Ectodermal cell (in vitro differentiated cells): ENCODE measurements at regions not wholly inside any gene's neighbourhood (a gene's known extent, or its start where the extent isn't known, plus 50 kb on each side); places are given as distances from the start of the nearest gene placed in this dataset.
"Not testable (repeated sequence)": the region's sequence is repeated elsewhere in the genome, so short reads cannot be mapped to it uniquely, and the experiment has no call there.

Experiments used
- H3K27ac ChIP-seq: 2 replicates; pipeline ENCODE4 v1.7.0; 2013; ENCODE audit warnings: mild to moderate bottlenecking, low read depth, low read length; ENCODE audit not compliant: insufficient read depth, poor library complexity, severe bottlenecking
- H3K27me3 ChIP-seq: 2 replicates; pipeline ENCODE4 v1.7.0; 2013; ENCODE audit warnings: mild to moderate bottlenecking, low read length; ENCODE audit not compliant: insufficient read depth, control insufficient read depth, poor library complexity, severe bottlenecking
- H3K36me3 ChIP-seq: one replicate; pipeline ENCODE4 v1.7.0; 2013; ENCODE audit warnings: low read length; ENCODE audit not compliant: control insufficient read depth, insufficient read depth
- H3K4me1 ChIP-seq: one replicate; pipeline ENCODE4 v1.7.0; 2013; ENCODE audit warnings: low read length; ENCODE audit not compliant: control insufficient read depth, insufficient read depth
- H3K4me3 ChIP-seq: 2 replicates; pipeline ENCODE4 v1.7.0; 2013; ENCODE audit warnings: low read depth, low read length, control low read depth; ENCODE audit not compliant: insufficient read depth
- H3K9me3 ChIP-seq: 2 replicates; pipeline ENCODE4 v1.7.0; 2013; ENCODE audit warnings: mild to moderate bottlenecking, low read length, moderate library complexity; ENCODE audit not compliant: control insufficient read depth
- WGBS, 2 experiments: methylation state at CpG; one replicate each; pipeline ENCODE4 v1.1.7; 2013; ENCODE audit warnings: missing lambda C conversion rate in 2 of 2; 5-methylcytosine and 5-hydroxymethylcytosine counted together

DNA sequence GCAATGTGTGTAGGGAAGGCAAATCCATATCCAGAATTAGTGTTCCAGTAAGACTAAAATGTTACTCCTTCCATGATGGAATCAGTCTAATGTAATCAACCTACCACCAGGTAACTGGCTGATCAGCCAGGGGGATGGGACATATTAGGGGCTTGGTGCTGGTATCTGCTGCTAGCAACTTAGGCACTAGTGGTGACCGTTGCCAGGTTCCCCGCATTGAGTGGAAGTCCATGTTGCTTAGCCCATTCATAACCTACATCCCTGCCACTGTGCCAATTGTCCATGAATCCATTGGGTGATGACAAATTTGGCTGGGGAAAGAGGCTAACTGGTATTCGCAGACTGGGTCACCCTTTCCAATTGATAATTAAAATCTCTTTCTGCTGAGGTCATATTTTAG, 212.2 kb upstream of the ROBO1 start:
- WGBS, 2 experiments: 93% methylated on average over 3 of the region's 3 CpGs
- Histone ChIP-seq H3K9me3 (no peaks in the 10 kb centered on the region), H3K4me3 (no peak overlapping the region), H3K27me3 (no peaks in the 10 kb centered on the region), H3K36me3 (no peaks in the 10 kb centered on the region), H3K4me1 (no peaks in the 10 kb centered on the region), H3K27ac (no peak overlapping the region)

DNA sequence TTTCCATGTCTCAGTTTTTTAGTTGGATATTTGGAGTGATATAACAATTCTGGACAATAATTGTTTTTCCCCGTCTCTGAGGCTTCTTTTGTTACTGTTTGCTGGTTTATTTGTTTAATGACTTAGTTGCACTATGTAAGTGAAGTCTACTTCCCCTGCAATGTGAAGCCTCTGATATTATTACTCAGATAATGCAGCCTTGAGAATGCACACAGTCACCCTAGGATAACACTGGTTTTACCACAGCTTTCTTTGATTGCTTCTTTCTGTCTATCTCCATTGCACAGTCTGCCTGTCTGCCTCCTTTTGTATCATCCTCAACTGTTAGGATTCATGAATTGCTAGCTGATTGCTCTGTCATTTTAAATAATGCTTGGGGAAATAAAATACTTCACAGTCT, 208.7 kb upstream of the ROBO1 start:
- H3K27ac ChIP-seq: no peak overlapping the region
- H3K4me3 ChIP-seq: no peak overlapping the region
- WGBS, 2 experiments: 92 to 100% methylated on average over 1 of the region's 1 CpG
- no peaks in the 10 kb centered on the region for H3K4me1 ChIP-seq
- H3K27me3 ChIP-seq: no peaks in the 10 kb centered on the region
- H3K36me3 ChIP-seq: no peaks in the 10 kb centered on the region
- H3K9me3 ChIP-seq: no peaks in the 10 kb centered on the region

DNA sequence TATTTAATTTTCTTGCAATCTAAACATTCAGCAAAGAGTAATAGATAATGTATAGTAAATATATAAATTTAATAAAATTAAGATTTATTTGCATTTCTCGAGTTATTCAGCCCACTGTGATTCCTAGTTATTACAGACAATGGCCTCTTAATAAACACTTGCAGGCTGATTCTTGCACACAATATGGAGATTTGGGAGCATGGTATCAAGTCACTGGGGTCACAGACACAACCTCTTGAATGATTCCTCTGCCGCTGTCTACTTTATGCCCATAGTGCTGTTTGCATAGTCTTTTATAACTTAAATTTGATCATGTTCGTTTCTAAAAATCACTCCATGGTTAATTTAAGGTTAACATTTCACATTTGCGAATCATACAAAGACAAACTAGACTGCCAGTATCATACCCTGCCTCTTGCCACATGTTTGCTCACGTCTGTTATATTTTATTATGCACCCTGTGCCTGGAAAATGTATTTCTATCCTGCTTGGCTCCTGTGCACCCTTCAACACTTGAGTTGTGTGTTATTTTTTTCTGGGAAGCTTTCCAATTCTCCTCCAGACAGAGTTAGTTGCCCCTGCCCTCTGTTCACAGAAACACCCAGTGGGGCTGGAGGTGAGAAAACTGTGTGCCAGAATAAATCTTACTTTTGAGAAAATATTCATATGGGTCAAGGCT, 206.3 kb upstream of the ROBO1 start:
- 90 to 96% methylated on average over 5 of the region's 5 CpGs for WGBS, 2 experiments

DNA sequence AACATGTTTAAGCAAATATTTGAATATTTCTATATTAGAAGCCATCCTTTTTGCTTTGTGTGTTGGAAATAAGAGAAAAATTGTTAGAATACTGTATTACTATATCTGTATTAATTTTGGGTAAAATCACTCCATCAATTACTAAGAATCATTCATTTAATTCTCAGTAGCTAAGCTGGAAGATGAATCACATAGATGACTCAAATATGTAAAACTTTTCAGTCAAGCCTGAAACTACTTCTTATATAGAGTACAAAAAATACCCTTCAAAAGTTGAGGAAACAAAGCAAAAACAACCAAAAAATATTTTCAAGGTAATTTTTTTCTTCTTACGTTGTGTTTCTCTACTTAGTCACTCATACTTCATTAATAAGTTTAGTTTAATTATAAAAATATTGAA, 205.7 kb upstream of the ROBO1 start:
- H3K36me3 ChIP-seq: no peaks in the 10 kb centered on the region
- no CpG with 5 or more reads among the region's 1 CpG for WGBS, 2 experiments
- H3K27me3 ChIP-seq: no peaks in the 10 kb centered on the region
- no peaks in the 10 kb centered on the region for H3K9me3 ChIP-seq
- H3K4me3 ChIP-seq: no peak overlapping the region
- H3K27ac ChIP-seq: no peak overlapping the region
- H3K4me1 ChIP-seq: no peaks in the 10 kb centered on the region

More for the DNA sequence above, 206.3 kb upstream of the ROBO1 start:
- no peaks in the 10 kb centered on the region for H3K36me3 ChIP-seq
- H3K27ac ChIP-seq: no peak overlapping the region
- H3K4me1 ChIP-seq: no peaks in the 10 kb centered on the region
- no peaks in the 10 kb centered on the region for H3K27me3 ChIP-seq
- no peaks in the 10 kb centered on the region for H3K9me3 ChIP-seq
- no peak overlapping the region for H3K4me3 ChIP-seq

DNA sequence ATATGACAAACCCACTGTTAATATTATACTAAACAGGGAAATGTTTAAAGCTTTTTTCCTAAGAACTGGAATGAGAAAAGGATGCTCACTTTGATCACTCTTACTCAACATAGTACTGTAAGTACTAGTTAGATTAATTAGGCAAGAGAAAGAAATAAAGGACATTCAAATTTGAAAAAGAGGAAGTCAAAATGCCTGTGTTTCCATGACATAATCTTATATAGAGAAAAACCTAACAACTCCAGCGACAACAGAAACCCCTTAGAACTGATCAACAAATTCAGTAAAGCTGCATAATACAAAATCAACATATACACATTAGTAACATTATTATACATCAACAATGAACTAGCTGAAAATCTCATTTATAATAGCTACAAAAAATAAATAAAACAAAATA, 200.6 kb upstream of the ROBO1 start:
- Histone ChIP-seq H3K27me3 (no peaks in the 10 kb centered on the region), H3K27ac (no peak overlapping the region), H3K4me1 (no peaks in the 10 kb centered on the region), H3K9me3 (no peaks in the 10 kb centered on the region), H3K4me3 (no peak overlapping the region), H3K36me3 (no peaks in the 10 kb centered on the region)
- 80 to 100% methylated on average over 1 of the region's 1 CpG for WGBS, 2 experiments

DNA sequence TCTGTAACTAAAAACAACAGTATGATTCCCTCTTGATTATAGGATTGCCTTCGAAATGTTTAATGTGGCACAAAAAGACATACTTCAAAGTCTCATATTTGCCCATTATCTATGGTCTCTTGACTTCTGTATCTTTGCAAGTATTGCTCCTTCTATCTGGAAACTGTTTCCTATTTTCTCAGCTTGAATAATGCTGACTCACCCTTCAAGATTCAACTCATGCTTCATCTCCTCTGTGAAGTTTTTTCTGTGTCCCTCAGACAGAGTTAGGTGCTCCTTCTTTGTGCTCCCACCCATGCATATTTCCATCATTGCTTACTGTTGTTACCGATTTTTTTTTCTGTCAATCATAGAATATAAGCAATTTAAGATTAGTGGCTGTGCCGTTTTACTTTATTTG, 192.8 kb upstream of the ROBO1 start:
- Histone ChIP-seq H3K27me3 (no peaks in the 10 kb centered on the region), H3K36me3 (no peaks in the 10 kb centered on the region), H3K9me3 (no peaks in the 10 kb centered on the region), H3K4me1 (no peaks in the 10 kb centered on the region), H3K4me3 (no peak overlapping the region), H3K27ac (no peak overlapping the region)
- WGBS, 2 experiments: 86 to 100% methylated on average over 2 of the region's 3 CpGs

DNA sequence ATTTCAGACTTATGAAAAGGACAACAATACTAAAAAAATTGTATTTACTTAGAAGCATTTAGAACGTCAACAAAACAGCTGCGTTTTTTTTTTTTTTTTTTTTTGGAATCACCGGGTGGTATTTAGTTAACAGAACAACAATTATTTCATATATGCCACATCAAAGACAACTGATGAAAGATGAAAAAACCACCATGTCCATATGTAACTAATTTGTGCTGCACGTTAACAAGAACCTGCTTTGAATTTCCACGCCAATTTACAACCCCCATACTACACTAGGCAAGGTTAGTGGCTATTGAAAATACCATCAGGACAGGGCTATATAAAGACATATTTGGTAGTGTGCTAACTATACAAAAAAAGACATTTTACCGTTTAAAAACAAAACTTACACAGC, 189.3 kb upstream of the ROBO1 start:
- Histone ChIP-seq H3K36me3 (no peaks in the 10 kb centered on the region), H3K4me1 (peaks cover 6% of the 10 kb centered on the region), H3K27me3 (no peaks in the 10 kb centered on the region), H3K27ac (no peak overlapping the region), H3K4me3 (no peak overlapping the region), H3K9me3 (no peaks in the 10 kb centered on the region)
- WGBS, 2 experiments: 91 to 96% methylated on average over 4 to 5 of the region's 6 CpGs

DNA sequence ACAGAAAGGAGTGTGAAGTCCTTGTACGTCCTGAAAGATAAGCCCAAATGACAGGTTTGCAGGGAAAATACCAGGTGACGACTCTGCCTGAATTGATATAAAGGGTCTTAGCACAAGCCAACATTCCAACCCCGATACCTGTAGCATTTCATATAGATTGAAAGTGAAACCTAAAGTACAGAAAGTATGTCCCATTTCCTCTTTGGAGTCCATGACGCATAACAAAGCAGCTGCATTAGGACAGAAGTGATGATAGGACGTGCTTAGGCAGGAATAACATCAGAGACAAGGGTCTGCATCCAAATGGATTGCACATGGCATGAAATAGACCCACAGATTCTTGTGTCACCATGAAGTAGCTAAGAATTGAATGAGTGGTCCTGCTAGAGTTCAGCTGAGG, 187.0 kb upstream of the ROBO1 start:
- peaks cover 6% of the 10 kb centered on the region for H3K4me1 ChIP-seq
- H3K4me3 ChIP-seq: no peak overlapping the region
- no peaks in the 10 kb centered on the region for H3K36me3 ChIP-seq
- no peaks in the 10 kb centered on the region for H3K9me3 ChIP-seq
- 92 to 94% methylated on average over 5 of the region's 5 CpGs for WGBS, 2 experiments
- no peaks in the 10 kb centered on the region for H3K27me3 ChIP-seq
- H3K27ac ChIP-seq: no peak overlapping the region

DNA sequence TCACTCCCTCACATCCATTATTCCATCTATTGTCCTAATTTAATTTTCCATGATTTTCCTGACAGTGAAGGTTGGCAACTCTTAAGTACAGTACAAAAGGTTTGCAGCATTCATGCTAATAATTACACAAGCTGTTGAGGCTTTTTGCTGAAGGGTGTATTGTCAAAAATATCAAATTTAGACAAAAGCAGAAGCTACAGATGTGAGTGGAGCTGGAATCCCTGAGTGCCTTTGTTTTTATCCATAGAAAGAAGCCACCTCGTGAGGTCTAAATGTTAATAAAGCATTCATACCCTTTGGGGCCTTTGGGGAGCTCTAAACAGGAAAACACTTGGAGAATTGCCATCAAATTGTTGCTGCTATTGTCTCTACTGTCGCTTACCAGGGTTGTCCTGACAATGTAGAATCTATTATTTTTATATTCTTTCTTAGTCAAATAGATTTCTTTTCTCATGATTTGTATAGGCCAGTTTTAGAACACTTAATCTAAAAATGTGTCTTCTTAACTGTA, 185.8 kb upstream of the ROBO1 start:
- peak overlapping the region; percentile 51 for H3K27ac ChIP-seq
- H3K27me3 ChIP-seq: no peaks in the 10 kb centered on the region
- no peaks in the 10 kb centered on the region for H3K36me3 ChIP-seq
- 25 to 29% methylated on average over 1 to 2 of the region's 2 CpGs for WGBS, 2 experiments
- peaks cover 6% of the 10 kb centered on the region for H3K4me1 ChIP-seq
- no peak overlapping the region for H3K4me3 ChIP-seq
- no peaks in the 10 kb centered on the region for H3K9me3 ChIP-seq

DNA sequence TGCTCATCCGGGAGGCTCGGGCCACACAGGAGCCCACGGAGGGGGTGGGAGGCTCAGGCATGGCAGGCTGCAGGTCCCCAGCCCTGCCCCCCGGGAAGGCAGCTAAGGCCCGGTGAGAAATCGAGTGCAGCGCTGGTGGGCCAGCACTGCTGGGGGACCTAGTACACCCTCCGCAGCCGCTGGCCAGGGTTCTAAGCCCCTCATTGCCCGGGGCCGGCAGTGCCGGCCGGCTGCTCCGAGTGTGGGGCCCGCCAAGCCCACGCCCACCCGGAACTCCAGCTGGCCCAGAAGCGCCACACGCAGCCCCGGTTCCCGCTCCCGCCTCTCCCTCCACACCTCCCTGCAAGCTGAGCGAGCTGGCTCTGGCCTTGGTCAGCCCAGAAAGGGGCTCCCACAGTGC, 183.6 kb upstream of the ROBO1 start:
- WGBS, 2 experiments: 92 to 94% methylated on average over 23 of the region's 23 CpGs
- H3K27ac ChIP-seq, H3K4me1 ChIP-seq, H3K9me3 ChIP-seq, H3K4me3 ChIP-seq, H3K27me3 ChIP-seq, H3K36me3 ChIP-seq: not testable (repeated sequence)

DNA sequence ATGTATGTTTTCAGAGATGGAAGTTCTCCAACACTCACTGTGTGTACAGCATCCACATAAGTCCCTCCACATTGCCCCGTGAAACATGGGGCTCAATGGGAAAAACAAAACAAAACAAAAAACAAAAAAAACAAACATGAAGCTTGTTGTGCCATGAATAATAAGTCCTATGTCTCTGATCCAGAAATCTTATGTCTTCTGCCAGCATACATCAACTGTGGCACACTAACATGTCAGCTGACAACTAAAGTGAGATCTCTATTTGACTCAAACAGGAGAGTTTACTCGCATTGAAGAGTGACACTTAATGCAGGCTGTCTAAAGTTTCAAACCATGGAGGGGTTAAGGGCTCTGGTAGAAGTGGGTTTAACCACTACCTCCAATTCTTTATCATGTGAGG, 180.2 kb upstream of the ROBO1 start:
- H3K36me3 ChIP-seq: no peaks in the 10 kb centered on the region
- no peaks in the 10 kb centered on the region for H3K27me3 ChIP-seq
- no peak overlapping the region for H3K27ac ChIP-seq
- H3K9me3 ChIP-seq: no peaks in the 10 kb centered on the region
- no peak overlapping the region for H3K4me3 ChIP-seq
- WGBS, 2 experiments: 94 to 98% methylated on average over 2 of the region's 2 CpGs
- H3K4me1 ChIP-seq: no peaks in the 10 kb centered on the region
